AG09319 (cell line): ENCODE measurements at regions not wholly inside any gene's neighbourhood (a gene's known extent, or its start where the extent isn't known, plus 50 kb on each side); places are given as distances from the start of the nearest gene placed in this dataset.
"Not testable (repeated sequence)": the region's sequence is repeated elsewhere in the genome, so short reads cannot be mapped to it uniquely, and the experiment has no call there.

Experiments used
- DNase-seq: peaks from one replicate; pipeline ENCODE4 v3.0.0-alpha.2; 2010; ENCODE audit warnings: low read depth; ENCODE audit errors: extremely low read depth
- TF ChIP-seq, protein P1 (sequence below): IDR thresholded peaks from 2 replicates; pipeline ENCODE4 v1.5.1; 2011; ENCODE audit warnings: low read depth, mild to moderate bottlenecking, inconsistent platforms, low read length, moderate library complexity

DNA sequence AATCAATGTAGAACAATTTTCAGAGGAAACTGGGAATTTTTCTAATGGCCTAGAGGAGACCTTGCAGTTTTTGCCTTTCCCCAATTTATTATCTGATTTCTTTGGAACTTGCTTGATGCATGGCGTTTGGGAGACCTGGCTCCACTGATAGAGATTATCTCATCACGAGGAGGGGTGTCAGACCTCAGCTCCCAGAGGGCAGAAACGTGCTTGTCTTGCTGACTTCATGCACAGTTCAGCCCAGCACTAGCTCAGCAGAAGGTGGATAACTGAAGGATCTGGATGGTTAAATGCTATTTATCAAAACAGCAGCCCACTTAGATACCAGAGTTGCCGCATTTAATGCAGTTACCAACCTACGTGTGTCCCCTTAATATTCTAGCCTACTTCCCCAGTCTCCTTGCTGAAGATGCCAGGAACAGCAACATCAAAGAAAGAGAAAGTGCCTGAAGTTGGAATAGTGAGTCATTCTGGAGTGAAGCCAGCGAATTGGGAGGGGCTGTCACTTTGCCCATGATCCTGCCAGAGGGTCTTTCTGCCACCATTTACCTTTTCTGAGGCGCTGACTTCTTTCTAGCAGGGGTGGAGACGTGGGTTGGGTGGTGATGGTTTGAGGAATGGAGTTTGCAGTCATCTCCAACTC, 133.5 kb upstream of the CADM1 start:
- no peak for DNase-seq
- TF ChIP-seq, protein P1, sequence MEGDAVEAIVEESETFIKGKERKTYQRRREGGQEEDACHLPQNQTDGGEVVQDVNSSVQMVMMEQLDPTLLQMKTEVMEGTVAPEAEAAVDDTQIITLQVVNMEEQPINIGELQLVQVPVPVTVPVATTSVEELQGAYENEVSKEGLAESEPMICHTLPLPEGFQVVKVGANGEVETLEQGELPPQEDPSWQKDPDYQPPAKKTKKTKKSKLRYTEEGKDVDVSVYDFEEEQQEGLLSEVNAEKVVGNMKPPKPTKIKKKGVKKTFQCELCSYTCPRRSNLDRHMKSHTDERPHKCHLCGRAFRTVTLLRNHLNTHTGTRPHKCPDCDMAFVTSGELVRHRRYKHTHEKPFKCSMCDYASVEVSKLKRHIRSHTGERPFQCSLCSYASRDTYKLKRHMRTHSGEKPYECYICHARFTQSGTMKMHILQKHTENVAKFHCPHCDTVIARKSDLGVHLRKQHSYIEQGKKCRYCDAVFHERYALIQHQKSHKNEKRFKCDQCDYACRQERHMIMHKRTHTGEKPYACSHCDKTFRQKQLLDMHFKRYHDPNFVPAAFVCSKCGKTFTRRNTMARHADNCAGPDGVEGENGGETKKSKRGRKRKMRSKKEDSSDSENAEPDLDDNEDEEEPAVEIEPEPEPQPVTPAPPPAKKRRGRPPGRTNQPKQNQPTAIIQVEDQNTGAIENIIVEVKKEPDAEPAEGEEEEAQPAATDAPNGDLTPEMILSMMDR, result no peak

DNA sequence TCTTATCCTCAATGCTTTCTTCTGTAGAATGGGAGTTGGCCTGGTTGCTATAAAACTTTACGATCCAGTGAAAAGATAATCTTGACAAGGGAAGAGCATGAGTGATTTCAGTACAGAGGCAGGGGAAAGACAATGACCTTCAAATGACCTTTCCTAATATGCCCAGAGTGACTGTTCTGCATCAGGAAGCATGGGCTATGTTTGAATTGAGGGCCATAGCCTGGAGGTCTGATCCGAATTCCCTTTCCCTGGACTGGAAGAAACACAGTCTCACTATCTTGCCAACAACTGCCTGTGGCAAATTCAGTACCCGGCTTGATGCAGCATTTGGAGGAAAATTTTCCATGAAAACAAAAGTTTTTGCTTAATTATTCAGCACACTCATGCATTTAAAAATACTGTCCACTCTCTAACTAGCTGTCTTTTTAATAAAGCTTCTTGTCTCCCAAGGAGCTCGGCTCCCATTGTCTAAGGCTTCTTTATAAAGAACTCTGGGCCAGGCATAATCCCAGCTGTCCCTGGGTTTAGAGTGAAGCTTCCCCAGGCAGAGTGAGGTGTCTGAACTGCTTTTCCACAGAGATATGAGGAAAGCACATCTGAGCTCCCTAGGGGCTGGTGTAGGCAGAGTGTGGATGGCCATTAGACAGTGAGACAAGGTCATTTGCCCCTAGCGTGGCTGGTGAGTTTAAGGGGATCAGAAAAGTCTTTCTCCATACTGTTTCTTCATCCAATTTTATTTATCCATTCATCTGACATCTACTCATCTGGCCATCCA, 132.7 kb upstream of the CADM1 start:
- TF ChIP-seq, protein P1, result no peak
- DNase-seq, result no peak

GRCh38 chr11:115633977-115634376, 129.8 kb upstream of the CADM1 start:
- not testable (repeated sequence) for DNase-seq

DNA sequence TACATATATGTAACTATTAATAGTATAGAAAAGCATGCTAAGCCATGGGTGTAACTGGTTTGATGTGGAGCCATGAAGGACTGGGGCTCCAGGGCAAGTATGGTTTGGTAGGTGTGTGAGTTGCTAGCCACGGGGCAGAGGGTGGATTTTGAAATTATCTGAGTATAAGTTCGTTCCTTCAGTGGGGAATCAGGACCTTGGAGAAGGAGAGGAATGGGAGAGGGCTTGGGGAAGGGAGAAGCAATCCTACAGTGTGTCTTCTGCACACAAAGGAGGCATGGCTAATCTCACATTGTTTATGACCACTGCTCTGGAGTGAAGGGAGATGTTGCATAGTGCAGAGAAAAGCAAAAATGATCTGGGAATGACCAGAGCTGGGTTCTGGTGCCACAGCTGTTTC, 127.8 kb upstream of the CADM1 start:
- DNase-seq, result no peak
- TF ChIP-seq, protein P1, result no peak

- no peak for DNase-seq
These were observed 127.4 kb upstream of the CADM1 start for GRCh38 chr11:115631609-115632008.

GRCh38 chr11:115630214-115630613, 126.0 kb upstream of the CADM1 start:
- TF ChIP-seq, protein P1, result no peak
- DNase-seq, result no peak

More at GRCh38 chr11:115631609-115632008, 127.4 kb upstream of the CADM1 start:
- TF ChIP-seq, protein P1, result no peak

GRCh38 chr11:115629456-115630015, 125.3 kb upstream of the CADM1 start:
- DNase-seq, result no peak
- TF ChIP-seq, protein P1, result no peak
